NCI-H146 treated with DMSO at 0.1 percent for 48 hours (cell line): ENCODE measurements at regions not wholly inside any gene's neighbourhood (a gene's known extent, or its start where the extent isn't known, plus 50 kb on each side); places are given as distances from the start of the nearest gene placed in this dataset.
A peak's percentile ranks its signal among the peaks of the same experiment; 100 is the strongest.

Experiments used
- DNase-seq: peaks from one replicate; lab custom pipeline; 2025; ENCODE audit not compliant: unreplicated experiment; lab: John Stamatoyannopoulos, UW

GRCh38 chr13:54989418-54989817 lies 1960.8 kb downstream of the OLFM4 start:
- DNase-seq: no peak

GRCh38 chr13:54999399-54999907 lies 1970.8 kb downstream of the OLFM4 start:
- no peak for DNase-seq

GRCh38 chr13:55000043-55000442 lies 1971.4 kb downstream of the OLFM4 start:
- DNase-seq: no peak

- DNase-seq: no peak
These were observed 1972.2 kb downstream of the OLFM4 start for GRCh38 chr13:55000844-55001243.

- DNase-seq: no peak
These were observed 1973.3 kb downstream of the OLFM4 start for GRCh38 chr13:55001881-55002280.

- no peak for DNase-seq
These were observed 1979.1 kb downstream of the OLFM4 start for GRCh38 chr13:55007681-55008080.

GRCh38 chr13:55013051-55013450 lies 1984.4 kb downstream of the OLFM4 start:
- DNase-seq: no peak

- no peak for DNase-seq
These were observed 2000.7 kb downstream of the OLFM4 start for GRCh38 chr13:55029280-55029679.

GRCh38 chr13:55038230-55038629 lies 2009.6 kb downstream of the OLFM4 start:
- DNase-seq: no peak

GRCh38 chr13:55053891-55054550 lies 2025.4 kb downstream of the OLFM4 start:
- DNase-seq: peak; percentile 53

GRCh38 chr13:55055666-55056065 lies 2027.1 kb downstream of the OLFM4 start:
- DNase-seq: peak; percentile 30

GRCh38 chr13:55062662-55063061 lies 2034.0 kb downstream of the OLFM4 start:
- no peak for DNase-seq

GRCh38 chr13:55067946-55068345 lies 2039.3 kb downstream of the OLFM4 start:
- DNase-seq: no peak

- no peak for DNase-seq
These were observed 2041.1 kb downstream of the OLFM4 start for GRCh38 chr13:55069746-55070145.

- DNase-seq: no peak
These were observed 2044.4 kb downstream of the OLFM4 start for GRCh38 chr13:55073000-55073399.

GRCh38 chr13:55084630-55085029 lies 2056.0 kb downstream of the OLFM4 start:
- no peak for DNase-seq

- DNase-seq: no peak
These were observed 2053.6 kb upstream of the PRR20A start for GRCh38 chr13:55087085-55087484.

GRCh38 chr13:55090612-55091011 lies 2050.1 kb upstream of the PRR20A start:
- no peak for DNase-seq

GRCh38 chr13:55091172-55091571 lies 2049.5 kb upstream of the PRR20A start:
- no peak for DNase-seq

- no peak for DNase-seq
These were observed 2034.2 kb upstream of the PRR20A start for GRCh38 chr13:55106509-55106908.

GRCh38 chr13:55120631-55121030 lies 2020.1 kb upstream of the PRR20A start:
- no peak for DNase-seq

- DNase-seq: no peak
These were observed 1985.7 kb upstream of the PRR20A start for GRCh38 chr13:55155046-55155445.

- DNase-seq: no peak
These were observed 1981.0 kb upstream of the PRR20A start for GRCh38 chr13:55159765-55160164.
